Loucy (cell line): ENCODE measurements at regions not wholly inside any gene's neighbourhood (a gene's known extent, or its start where the extent isn't known, plus 50 kb on each side); places are given as distances from the start of the nearest gene placed in this dataset.

Experiments
- EZH2phosphoT487 ChIP-seq: fragments of 200-600 bp; IDR thresholded peaks from 2 replicates; pipeline ENCODE4 v1.6.1; 2018; ENCODE audit warnings: antibody characterized with exemption, mild to moderate bottlenecking, moderate library complexity, borderline replicate concordance
- TF ChIP-seq, protein P1 (sequence below): fragments of 200-600 bp; sonication (generic); conservative IDR thresholded peaks from 2 replicates; pipeline ENCODE4 v1.5.1; 2014; ENCODE audit warnings: mild to moderate bottlenecking, antibody characterized with exemption, low read length

DNA sequence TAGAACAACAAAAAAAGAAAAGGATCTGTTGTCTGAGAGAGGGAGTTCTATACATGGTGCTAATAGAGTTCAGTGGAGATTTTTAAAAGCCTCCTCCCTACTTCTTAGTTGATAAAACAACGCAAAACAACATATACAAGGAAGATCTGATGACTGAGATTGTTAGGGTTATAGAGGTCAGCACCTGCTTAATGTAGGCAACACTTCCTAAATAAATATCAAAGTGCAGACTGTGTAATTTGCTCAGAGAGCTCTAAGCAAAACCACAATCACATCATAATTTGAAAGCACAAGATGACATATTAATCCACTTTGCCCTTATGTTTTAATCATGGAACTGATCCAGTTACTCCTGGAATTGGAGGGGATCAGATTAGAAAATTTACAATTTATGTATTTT, 474.5 kb downstream of the PRR16 start:
- TF ChIP-seq, protein P1, sequence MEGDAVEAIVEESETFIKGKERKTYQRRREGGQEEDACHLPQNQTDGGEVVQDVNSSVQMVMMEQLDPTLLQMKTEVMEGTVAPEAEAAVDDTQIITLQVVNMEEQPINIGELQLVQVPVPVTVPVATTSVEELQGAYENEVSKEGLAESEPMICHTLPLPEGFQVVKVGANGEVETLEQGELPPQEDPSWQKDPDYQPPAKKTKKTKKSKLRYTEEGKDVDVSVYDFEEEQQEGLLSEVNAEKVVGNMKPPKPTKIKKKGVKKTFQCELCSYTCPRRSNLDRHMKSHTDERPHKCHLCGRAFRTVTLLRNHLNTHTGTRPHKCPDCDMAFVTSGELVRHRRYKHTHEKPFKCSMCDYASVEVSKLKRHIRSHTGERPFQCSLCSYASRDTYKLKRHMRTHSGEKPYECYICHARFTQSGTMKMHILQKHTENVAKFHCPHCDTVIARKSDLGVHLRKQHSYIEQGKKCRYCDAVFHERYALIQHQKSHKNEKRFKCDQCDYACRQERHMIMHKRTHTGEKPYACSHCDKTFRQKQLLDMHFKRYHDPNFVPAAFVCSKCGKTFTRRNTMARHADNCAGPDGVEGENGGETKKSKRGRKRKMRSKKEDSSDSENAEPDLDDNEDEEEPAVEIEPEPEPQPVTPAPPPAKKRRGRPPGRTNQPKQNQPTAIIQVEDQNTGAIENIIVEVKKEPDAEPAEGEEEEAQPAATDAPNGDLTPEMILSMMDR, result no peak
- no peak for TF ChIP-seq EZH2phosphoT487
